Skeletal muscle satellite cell (primary cell): ENCODE measurements at regions not wholly inside any gene's neighbourhood (a gene's known extent, or its start where the extent isn't known, plus 50 kb on each side); places are given as distances from the start of the nearest gene placed in this dataset.

Experiments
- H3K27me3 ChIP-seq: 2 replicates; pipeline ENCODE4 v1.7.0; 2013; ENCODE audit warnings: low read length; ENCODE audit not compliant: control insufficient read depth, insufficient read depth
- H3K36me3 ChIP-seq: 2 replicates; pipeline ENCODE4 v1.7.0; 2013; ENCODE audit warnings: mild to moderate bottlenecking, control low read depth, low read length; ENCODE audit not compliant: insufficient read depth
- H3K4me1 ChIP-seq: 2 replicates; pipeline ENCODE4 v1.7.0; 2013; ENCODE audit warnings: low read length; ENCODE audit not compliant: control insufficient read depth, insufficient read depth
- H3K4me2 ChIP-seq: 2 replicates; pipeline ENCODE4 v1.7.0; 2013; ENCODE audit warnings: mild to moderate bottlenecking, low read length
- H3K4me3 ChIP-seq: 2 replicates; pipeline ENCODE4 v1.7.0; 2013; ENCODE audit warnings: low read length
- H3K9ac ChIP-seq: 2 replicates; pipeline ENCODE4 v1.7.0; 2013; ENCODE audit warnings: mild to moderate bottlenecking, low read depth, low read length, moderate library complexity
- H3K9me3 ChIP-seq: replicated peaks from 2 replicates; pipeline ENCODE4 v1.7.0; 2013; ENCODE audit warnings: mild to moderate bottlenecking, control low read depth, low read length

GRCh38 chr22:49602481-49602880, 225.2 kb downstream of the BRD1 start:
- Histone ChIP-seq H3K36me3 (no peaks in the 10 kb centered on the region), H3K9me3 (peaks cover 12% of the 10 kb centered on the region), H3K4me2 (no peak overlapping the region), H3K4me3 (no peak overlapping the region), H3K4me1 (no peaks in the 10 kb centered on the region), H3K27me3 (no peaks in the 10 kb centered on the region), H3K9ac (no peak overlapping the region)

GRCh38 chr22:49601614-49602321, 225.9 kb downstream of the BRD1 start:
- no peaks in the 10 kb centered on the region for H3K36me3 ChIP-seq
- H3K4me2 ChIP-seq: no peak overlapping the region
- H3K9ac ChIP-seq: no peak overlapping the region
- H3K27me3 ChIP-seq: no peaks in the 10 kb centered on the region
- H3K4me1 ChIP-seq: no peaks in the 10 kb centered on the region
- no peak overlapping the region for H3K4me3 ChIP-seq
- H3K9me3 ChIP-seq: peaks cover 15% of the 10 kb centered on the region

- no peaks in the 10 kb centered on the region for H3K36me3 ChIP-seq
- no peak overlapping the region for H3K4me2 ChIP-seq
- no peaks in the 10 kb centered on the region for H3K27me3 ChIP-seq
- no peak overlapping the region for H3K9ac ChIP-seq
- H3K4me3 ChIP-seq: no peak overlapping the region
- H3K4me1 ChIP-seq: no peaks in the 10 kb centered on the region
- H3K9me3 ChIP-seq: peaks cover 19% of the 10 kb centered on the region
Observed at GRCh38 chr22:49600891-49601431, 226.7 kb downstream of the BRD1 start.

- Histone ChIP-seq H3K9ac (no peak overlapping the region), H3K36me3 (no peaks in the 10 kb centered on the region), H3K9me3 (peaks cover 20% of the 10 kb centered on the region), H3K4me3 (no peak overlapping the region), H3K27me3 (no peaks in the 10 kb centered on the region), H3K4me2 (no peak overlapping the region), H3K4me1 (no peaks in the 10 kb centered on the region)
Observed at GRCh38 chr22:49600468-49600867, 227.2 kb downstream of the BRD1 start.

GRCh38 chr22:49599691-49600455, 227.8 kb downstream of the BRD1 start:
- Histone ChIP-seq H3K36me3 (no peaks in the 10 kb centered on the region), H3K4me2 (no peak overlapping the region), H3K4me3 (no peak overlapping the region), H3K27me3 (no peaks in the 10 kb centered on the region), H3K9me3 (peaks cover 25% of the 10 kb centered on the region), H3K4me1 (no peaks in the 10 kb centered on the region), H3K9ac (no peak overlapping the region)

- H3K9ac ChIP-seq: no peak overlapping the region
- H3K4me3 ChIP-seq: no peak overlapping the region
- H3K9me3 ChIP-seq: peaks cover 26% of the 10 kb centered on the region
- H3K27me3 ChIP-seq: no peaks in the 10 kb centered on the region
- no peaks in the 10 kb centered on the region for H3K36me3 ChIP-seq
- no peaks in the 10 kb centered on the region for H3K4me1 ChIP-seq
- H3K4me2 ChIP-seq: no peak overlapping the region
Observed at GRCh38 chr22:49599039-49599438, 228.6 kb downstream of the BRD1 start.

GRCh38 chr22:49598338-49598737, 229.3 kb downstream of the BRD1 start:
- no peak overlapping the region for H3K4me3 ChIP-seq
- no peaks in the 10 kb centered on the region for H3K27me3 ChIP-seq
- peaks cover 28% of the 10 kb centered on the region for H3K9me3 ChIP-seq
- H3K9ac ChIP-seq: no peak overlapping the region
- no peaks in the 10 kb centered on the region for H3K36me3 ChIP-seq
- no peaks in the 10 kb centered on the region for H3K4me1 ChIP-seq
- no peak overlapping the region for H3K4me2 ChIP-seq

- Histone ChIP-seq H3K27me3 (no peaks in the 10 kb centered on the region), H3K36me3 (no peaks in the 10 kb centered on the region), H3K9ac (no peak overlapping the region), H3K4me3 (no peak overlapping the region), H3K4me2 (no peak overlapping the region), H3K4me1 (no peaks in the 10 kb centered on the region), H3K9me3 (peaks cover 24% of the 10 kb centered on the region)
Observed at GRCh38 chr22:49597428-49598039, 230.1 kb downstream of the BRD1 start.

GRCh38 chr22:49595465-49596078, 232.1 kb downstream of the BRD1 start:
- Histone ChIP-seq H3K9ac (no peak overlapping the region), H3K36me3 (no peaks in the 10 kb centered on the region), H3K4me1 (no peaks in the 10 kb centered on the region), H3K27me3 (no peaks in the 10 kb centered on the region), H3K4me2 (no peak overlapping the region), H3K9me3 (peaks cover 24% of the 10 kb centered on the region), H3K4me3 (no peak overlapping the region)

GRCh38 chr22:49594078-49594477, 233.6 kb downstream of the BRD1 start:
- no peaks in the 10 kb centered on the region for H3K4me1 ChIP-seq
- no peaks in the 10 kb centered on the region for H3K27me3 ChIP-seq
- peaks cover 21% of the 10 kb centered on the region for H3K9me3 ChIP-seq
- H3K4me2 ChIP-seq: no peak overlapping the region
- H3K9ac ChIP-seq: no peak overlapping the region
- H3K36me3 ChIP-seq: no peaks in the 10 kb centered on the region
- H3K4me3 ChIP-seq: no peak overlapping the region

GRCh38 chr22:49593509-49593908, 234.2 kb downstream of the BRD1 start:
- Histone ChIP-seq H3K27me3 (no peaks in the 10 kb centered on the region), H3K4me3 (no peak overlapping the region), H3K4me2 (no peak overlapping the region), H3K4me1 (no peaks in the 10 kb centered on the region), H3K36me3 (no peaks in the 10 kb centered on the region), H3K9me3 (peaks cover 21% of the 10 kb centered on the region), H3K9ac (no peak overlapping the region)
